ENCODE measurements at regions not wholly inside any gene's neighbourhood (a gene's known extent, or its start where the extent isn't known, plus 50 kb on each side); places are given as distances from the start of the nearest gene placed in this dataset.
"Not testable (repeated sequence)": the region's sequence is repeated elsewhere in the genome, so short reads cannot be mapped to it uniquely, and the experiment has no call there.

GRCh38 chr4:148854203-148854602, 412.0 kb upstream of the NR3C2 start:
- DNase-seq, result no peak

- DNase-seq, result no peak
Observed at GRCh38 chr4:148852092-148852699, 410.0 kb upstream of the NR3C2 start.

- DNase-seq, result no peak
Observed at GRCh38 chr4:148850257-148850995, 408.2 kb upstream of the NR3C2 start.

GRCh38 chr4:148849581-148849980, 407.4 kb upstream of the NR3C2 start:
- no peak for DNase-seq

- DNase-seq, result no peak
Observed at GRCh38 chr4:148847544-148848255, 405.5 kb upstream of the NR3C2 start.

- DNase-seq, result no peak
Observed at GRCh38 chr4:148845609-148846008, 403.4 kb upstream of the NR3C2 start.

- no peak for DNase-seq
Observed at GRCh38 chr4:148843625-148844024, 401.4 kb upstream of the NR3C2 start.

GRCh38 chr4:148842843-148843242, 400.6 kb upstream of the NR3C2 start:
- DNase-seq, result no peak

GRCh38 chr4:148837571-148837970, 395.4 kb upstream of the NR3C2 start:
- not testable (repeated sequence) for DNase-seq

- no peak for DNase-seq
Observed at GRCh38 chr4:148834804-148835631, 392.8 kb upstream of the NR3C2 start.

- DNase-seq, result no peak
Observed at GRCh38 chr4:148831945-148832344, 389.7 kb upstream of the NR3C2 start.

GRCh38 chr4:148828291-148828690, 386.1 kb upstream of the NR3C2 start:
- DNase-seq, result no peak

- DNase-seq, result no peak
Observed at GRCh38 chr4:148827781-148828180, 385.6 kb upstream of the NR3C2 start.

- DNase-seq, result no peak
Observed at GRCh38 chr4:148823419-148823769, 381.2 kb upstream of the NR3C2 start.

GRCh38 chr4:148822572-148823418, 380.6 kb upstream of the NR3C2 start:
- DNase-seq, result no peak

GRCh38 chr4:148814030-148814429, 371.8 kb upstream of the NR3C2 start:
- no peak for DNase-seq

GRCh38 chr4:148813289-148813688, 371.1 kb upstream of the NR3C2 start:
- DNase-seq, result no peak

- no peak for DNase-seq
Observed at GRCh38 chr4:148812101-148812500, 369.9 kb upstream of the NR3C2 start.

GRCh38 chr4:148810461-148810860, 368.2 kb upstream of the NR3C2 start:
- DNase-seq, result no peak

- DNase-seq, result no peak
Observed at GRCh38 chr4:148808416-148808815, 366.2 kb upstream of the NR3C2 start.

GRCh38 chr4:148800940-148801339, 358.7 kb upstream of the NR3C2 start:
- no peak for DNase-seq

GRCh38 chr4:148800336-148800885, 358.2 kb upstream of the NR3C2 start:
- no peak for DNase-seq

All from NCI-H2171 treated with DMSO at 0.1 percent for 48 hours (cell line).